ENCODE measurements at regions not wholly inside any gene's neighbourhood (a gene's known extent, or its start where the extent isn't known, plus 50 kb on each side); places are given as distances from the start of the nearest gene placed in this dataset.

DNA sequence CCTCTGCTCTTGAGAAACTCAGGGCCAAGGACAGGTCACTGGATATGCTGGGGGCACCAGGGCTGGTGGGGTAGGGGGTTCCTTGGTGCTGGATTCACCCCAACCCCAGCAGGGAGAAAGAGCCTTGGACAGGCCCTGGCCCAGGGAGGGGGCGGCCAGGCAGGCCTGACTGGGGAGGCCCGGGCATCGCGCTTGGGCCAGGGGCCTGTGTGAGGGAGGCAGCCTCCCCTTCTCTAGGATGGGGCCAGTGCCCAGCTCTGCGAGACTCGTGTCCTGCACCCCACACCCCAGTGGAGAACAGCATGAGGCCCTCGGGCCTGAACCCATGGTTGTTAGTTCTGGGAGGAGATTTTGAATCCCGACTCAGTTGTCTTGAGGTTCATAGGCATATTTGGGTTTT, 217.1 kb downstream of the ZNF248 start:
- TF ChIP-seq POLR2A (IDR thresholded peaks at IDR 0.05), result no peak
- TF ChIP-seq, protein P1, sequence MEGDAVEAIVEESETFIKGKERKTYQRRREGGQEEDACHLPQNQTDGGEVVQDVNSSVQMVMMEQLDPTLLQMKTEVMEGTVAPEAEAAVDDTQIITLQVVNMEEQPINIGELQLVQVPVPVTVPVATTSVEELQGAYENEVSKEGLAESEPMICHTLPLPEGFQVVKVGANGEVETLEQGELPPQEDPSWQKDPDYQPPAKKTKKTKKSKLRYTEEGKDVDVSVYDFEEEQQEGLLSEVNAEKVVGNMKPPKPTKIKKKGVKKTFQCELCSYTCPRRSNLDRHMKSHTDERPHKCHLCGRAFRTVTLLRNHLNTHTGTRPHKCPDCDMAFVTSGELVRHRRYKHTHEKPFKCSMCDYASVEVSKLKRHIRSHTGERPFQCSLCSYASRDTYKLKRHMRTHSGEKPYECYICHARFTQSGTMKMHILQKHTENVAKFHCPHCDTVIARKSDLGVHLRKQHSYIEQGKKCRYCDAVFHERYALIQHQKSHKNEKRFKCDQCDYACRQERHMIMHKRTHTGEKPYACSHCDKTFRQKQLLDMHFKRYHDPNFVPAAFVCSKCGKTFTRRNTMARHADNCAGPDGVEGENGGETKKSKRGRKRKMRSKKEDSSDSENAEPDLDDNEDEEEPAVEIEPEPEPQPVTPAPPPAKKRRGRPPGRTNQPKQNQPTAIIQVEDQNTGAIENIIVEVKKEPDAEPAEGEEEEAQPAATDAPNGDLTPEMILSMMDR (IDR thresholded peaks at IDR 0.05), result no peak
